Testis (tissue), 2 donors: ENCODE measurements at regions not wholly inside any gene's neighbourhood (a gene's known extent, or its start where the extent isn't known, plus 50 kb on each side); places are given as distances from the start of the nearest gene placed in this dataset.

Experiments
- POLR2A ChIP-seq: fragments of 450-650 bp; IDR thresholded peaks from one replicate; pipeline ENCODE4 v1.6.1; 2017; ENCODE audit warnings: antibody characterized with exemption, mild to moderate bottlenecking, moderate library complexity
- TF ChIP-seq, protein P1 (sequence below), 3 experiments: fragments of 450-650 bp in 2 of 3; fragments of 200-600 bp in 1 of 3; sonication (generic) in 1 of 3; IDR thresholded peaks; one replicate each; pipeline ENCODE4 v1.5.1; 2016 to 2019; ENCODE audit warnings: antibody characterized with exemption in 3 of 3, mild to moderate bottlenecking in 2 of 3, moderate library complexity in 1 of 3

DNA sequence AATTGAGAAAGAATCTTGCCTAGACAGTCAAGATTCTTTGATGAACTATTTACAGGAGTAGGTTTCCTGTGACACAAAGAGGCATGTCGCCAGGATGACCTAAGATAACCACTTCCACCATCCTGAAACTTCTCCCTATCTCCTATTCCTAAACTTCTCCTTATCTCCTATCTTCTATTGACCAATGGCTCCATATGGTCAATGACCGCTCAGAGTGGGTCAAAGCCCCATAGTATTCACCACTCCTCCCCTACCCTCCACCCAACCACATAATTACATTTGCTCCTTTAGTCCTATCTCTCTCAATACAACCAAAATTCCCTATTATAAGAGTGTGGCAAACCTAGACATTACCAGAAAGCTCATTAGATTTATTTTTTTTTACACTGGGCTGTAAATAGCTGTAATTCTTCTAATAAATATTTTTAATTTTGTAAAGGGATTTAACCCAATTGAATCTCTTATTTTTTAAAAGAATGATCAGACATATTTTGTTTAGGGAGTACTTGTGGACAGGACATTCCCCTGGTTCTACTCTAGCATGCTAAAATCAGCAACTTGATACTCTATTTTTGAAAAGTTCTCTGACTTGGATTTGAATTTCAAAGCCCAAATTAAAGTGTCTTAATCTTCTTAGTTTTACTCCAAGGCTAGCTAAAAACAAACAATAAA lies 416.0 kb upstream of the CCNH start:
- TF ChIP-seq, protein P1, sequence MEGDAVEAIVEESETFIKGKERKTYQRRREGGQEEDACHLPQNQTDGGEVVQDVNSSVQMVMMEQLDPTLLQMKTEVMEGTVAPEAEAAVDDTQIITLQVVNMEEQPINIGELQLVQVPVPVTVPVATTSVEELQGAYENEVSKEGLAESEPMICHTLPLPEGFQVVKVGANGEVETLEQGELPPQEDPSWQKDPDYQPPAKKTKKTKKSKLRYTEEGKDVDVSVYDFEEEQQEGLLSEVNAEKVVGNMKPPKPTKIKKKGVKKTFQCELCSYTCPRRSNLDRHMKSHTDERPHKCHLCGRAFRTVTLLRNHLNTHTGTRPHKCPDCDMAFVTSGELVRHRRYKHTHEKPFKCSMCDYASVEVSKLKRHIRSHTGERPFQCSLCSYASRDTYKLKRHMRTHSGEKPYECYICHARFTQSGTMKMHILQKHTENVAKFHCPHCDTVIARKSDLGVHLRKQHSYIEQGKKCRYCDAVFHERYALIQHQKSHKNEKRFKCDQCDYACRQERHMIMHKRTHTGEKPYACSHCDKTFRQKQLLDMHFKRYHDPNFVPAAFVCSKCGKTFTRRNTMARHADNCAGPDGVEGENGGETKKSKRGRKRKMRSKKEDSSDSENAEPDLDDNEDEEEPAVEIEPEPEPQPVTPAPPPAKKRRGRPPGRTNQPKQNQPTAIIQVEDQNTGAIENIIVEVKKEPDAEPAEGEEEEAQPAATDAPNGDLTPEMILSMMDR (IDR thresholded peaks at IDR 0.05), result no peak
- no peak for TF ChIP-seq POLR2A
